HG03045 (cell line): ENCODE measurements at regions not wholly inside any gene's neighbourhood (a gene's known extent, or its start where the extent isn't known, plus 50 kb on each side); places are given as distances from the start of the nearest gene placed in this dataset.

Source experiments
- ATAC-seq: cut with Tn5 transposase; IDR thresholded peaks from one replicate; pipeline ENCODE4 v1.9.1; 2021; ENCODE audit warnings: mild to moderate bottlenecking, moderate library complexity; ENCODE audit not compliant: unreplicated experiment

- ATAC-seq: no peak
Observed at GRCh38 chr5:158413122-158413680, 554.3 kb upstream of the CLINT1 start.

DNA sequence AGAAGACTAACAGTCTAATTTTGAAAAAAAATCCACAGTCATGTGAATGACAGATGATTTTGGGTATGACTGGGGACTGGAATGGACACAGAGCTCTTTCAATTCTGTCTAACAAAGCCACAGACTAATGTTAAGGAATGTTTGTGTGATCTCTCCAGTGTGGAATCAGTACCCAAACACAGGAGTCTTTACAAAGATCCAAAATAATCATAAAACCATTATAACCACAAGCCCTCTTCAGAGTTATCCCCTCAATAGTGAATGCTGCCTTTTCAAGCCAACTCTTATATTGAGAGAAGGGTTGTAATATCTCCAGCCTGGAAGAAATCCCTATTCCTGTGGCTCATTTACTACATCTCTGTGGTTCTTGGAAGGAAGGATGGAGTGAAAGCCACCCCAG is 552.0 kb upstream of the CLINT1 start:
- ATAC-seq: no peak

DNA sequence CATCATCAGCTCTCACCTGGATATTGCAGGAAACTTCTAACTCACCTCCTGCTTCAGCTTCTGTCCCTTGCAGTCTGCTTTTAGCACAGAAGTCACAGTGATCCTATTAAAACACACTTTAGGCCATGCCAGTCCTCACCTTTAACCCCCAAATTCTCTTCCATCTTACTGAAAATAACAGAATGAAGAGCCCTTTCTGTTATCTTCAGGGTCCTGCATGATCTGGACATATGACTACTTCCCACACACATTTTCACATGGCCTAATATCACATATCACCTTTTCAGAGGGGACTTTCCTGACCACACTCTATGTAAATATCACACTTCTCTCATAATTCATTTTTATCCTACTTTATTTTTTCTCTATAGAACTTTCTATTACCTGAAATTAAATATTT is 550.6 kb upstream of the CLINT1 start:
- peak; percentile 76 for ATAC-seq

GRCh38 chr5:158407824-158408195 is 548.9 kb upstream of the CLINT1 start:
- no peak for ATAC-seq

DNA sequence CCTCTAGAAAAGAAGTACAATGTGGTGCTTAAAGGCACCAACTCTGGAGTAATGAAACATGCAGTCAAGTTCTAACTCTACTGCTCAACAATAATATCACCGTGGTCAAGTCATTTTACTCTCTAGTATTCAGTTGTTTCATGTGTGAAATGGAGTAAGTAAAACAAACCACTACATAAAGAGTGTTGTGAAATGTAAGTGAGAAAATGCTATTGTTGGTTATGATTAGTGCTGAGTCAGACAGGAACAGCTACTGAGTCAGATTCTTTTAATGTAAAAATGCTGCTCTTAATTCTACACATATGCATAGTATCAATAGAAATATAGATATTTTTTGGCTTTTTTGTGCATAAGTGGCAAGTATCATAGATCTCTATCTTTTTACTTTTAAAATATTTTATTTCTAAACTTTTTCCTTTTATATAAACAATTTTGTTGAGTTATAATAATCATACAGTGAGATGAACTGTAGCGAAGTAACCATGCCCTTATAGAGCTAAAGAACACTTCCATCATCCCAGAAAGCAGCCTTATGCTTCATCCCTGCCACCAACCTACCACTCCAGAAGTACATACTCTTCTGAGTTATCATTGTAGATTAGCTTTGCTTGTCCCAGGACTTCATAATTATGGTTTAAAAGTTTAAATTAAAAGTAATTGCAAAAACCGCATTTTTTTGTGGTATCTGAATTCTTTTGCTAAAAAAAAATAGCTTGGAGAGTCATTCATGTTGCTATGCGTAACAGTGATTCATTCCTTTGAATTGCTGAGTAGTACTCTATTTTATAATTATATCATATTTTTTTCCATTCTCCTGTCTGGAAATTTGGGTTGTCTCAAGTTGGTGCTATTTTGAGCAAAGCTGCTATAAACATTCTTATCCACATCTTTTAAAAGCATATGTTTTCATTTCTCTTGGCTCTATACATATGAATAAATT is 548.2 kb upstream of the CLINT1 start:
- no peak for ATAC-seq

GRCh38 chr5:158398360-158399201 is 539.6 kb upstream of the CLINT1 start:
- peak; percentile 85 for ATAC-seq

GRCh38 chr5:158397278-158397677 is 538.3 kb upstream of the CLINT1 start:
- no peak for ATAC-seq

GRCh38 chr5:158394102-158394501 is 535.2 kb upstream of the CLINT1 start:
- ATAC-seq: no peak

- ATAC-seq: no peak
Observed at GRCh38 chr5:158393457-158393856, 534.5 kb upstream of the CLINT1 start.

- no peak for ATAC-seq
Observed at GRCh38 chr5:158392753-158393152, 533.8 kb upstream of the CLINT1 start.

DNA sequence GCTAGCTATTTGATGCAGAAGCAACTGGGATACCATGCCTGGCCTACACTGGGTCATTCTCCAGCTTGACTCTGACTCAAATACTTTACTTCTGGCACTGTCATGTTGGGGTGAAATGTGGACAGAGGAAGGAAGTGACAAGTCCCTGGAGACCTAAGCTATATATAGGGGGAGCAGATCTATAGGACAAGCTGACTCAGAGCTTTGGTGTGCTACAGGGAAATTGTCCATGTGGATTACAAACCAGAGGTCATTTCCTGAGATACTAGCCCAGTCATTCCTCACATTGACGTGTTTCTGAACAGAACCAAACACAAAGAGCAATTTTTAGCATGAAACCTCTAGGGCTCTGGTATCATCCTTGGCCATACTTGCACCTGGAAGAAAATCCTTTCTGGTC is 531.6 kb upstream of the CLINT1 start:
- ATAC-seq: no peak

DNA sequence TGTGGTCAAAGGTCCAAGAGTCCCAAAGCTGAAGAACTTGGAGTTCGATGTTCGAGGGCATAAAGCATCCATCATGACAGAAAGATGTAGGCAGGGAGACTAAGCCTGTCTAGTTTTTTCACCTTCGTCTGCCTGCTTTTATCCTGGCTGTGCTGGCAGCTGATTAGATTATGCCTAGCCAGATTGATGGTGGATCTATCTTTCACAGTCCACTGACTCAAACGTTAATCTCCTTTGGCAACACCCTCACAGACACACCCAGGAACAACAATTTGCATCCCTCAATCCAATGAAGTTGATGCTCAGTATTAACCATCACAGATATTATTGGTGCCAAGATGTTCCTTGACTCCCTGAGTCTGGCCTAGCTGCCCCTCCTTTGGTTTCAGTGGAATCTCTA is 530.8 kb upstream of the CLINT1 start:
- no peak for ATAC-seq

- ATAC-seq: no peak
Observed at GRCh38 chr5:158388021-158388420, 529.1 kb upstream of the CLINT1 start.

- ATAC-seq: no peak
Observed at GRCh38 chr5:158387499-158387898, 528.6 kb upstream of the CLINT1 start.

DNA sequence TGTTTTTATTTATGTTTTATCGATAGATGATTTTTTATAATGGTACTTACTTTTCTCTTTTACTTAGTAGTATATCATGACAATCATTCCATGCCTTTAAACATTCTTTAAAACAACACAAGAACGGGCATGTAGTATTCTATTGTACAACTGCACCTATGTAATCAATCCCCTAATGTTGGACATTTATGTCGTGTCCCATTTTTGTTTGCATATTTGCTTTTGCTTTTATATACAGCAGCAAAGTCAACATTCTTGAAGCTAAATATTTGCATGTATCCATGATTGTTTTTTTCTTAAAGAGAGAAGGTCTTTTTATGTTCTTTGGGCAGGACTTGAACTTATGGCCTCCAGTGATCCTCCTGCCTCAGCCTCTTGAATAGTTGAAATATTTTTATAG is 527.0 kb upstream of the CLINT1 start:
- ATAC-seq: no peak

DNA sequence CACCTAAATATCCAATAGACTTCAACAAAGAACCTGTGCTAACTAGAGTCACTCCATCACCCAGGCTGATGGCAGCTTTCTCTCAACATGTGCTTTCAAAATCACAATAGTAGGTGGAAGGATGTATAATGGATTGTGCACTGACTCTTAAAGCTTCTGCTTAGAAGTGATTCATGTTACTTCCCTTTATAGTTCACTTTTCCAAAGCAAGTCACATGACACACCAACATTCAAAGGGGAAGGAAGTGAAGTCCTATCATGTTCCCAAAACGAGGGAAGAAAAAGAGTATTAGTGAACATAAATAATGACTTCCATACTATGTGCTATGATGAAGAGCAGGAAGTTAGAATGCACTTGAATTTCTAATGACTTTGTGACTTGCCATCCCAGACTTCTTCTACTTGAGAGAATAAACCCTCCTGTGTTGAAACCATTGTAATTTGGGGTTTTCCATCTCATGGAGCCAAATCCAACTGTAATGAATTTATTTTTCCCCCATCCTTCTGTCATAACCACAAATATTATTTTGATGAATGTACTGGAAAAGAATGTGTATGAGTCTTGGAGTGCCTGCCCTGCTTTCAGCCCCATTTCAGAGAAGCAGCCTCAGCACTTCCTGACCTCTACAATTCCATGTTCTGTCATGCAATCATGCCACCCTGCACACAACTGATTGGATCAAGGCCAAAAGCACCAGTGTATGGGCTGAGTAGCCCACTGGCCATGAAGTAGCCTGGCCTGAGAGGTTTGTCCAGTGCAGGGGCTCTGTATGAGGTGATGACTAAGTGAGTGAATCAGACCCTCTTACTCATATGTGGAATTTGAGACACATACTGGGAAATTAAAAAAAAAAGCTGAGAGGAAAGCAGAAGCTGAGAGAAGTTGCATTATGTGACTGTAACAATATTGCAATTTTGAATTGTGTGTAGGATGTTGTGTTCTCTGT is 525.9 kb upstream of the CLINT1 start:
- ATAC-seq: no peak

- ATAC-seq: no peak
Observed at GRCh38 chr5:158383486-158383885, 524.5 kb upstream of the CLINT1 start.

DNA sequence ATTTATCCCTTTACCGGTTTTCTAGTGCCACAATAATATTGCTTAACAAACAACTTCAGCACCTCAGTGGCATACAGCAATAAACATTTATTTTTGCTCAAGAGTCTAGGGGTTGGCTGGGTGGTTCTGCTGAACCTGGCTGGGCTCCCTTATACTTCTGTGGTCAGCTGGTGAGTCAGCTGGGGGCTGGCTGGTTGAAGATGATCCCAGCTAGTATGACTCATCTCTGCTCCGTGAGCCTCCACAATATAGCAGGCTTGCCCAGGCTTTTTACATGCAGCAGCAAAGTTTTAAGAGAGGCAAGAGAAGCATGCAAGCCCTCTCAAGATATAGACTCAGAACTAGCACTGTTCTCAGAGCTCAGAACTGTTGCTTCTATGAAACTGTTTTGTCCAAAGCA is 523.5 kb upstream of the CLINT1 start:
- ATAC-seq: peak; percentile 90

DNA sequence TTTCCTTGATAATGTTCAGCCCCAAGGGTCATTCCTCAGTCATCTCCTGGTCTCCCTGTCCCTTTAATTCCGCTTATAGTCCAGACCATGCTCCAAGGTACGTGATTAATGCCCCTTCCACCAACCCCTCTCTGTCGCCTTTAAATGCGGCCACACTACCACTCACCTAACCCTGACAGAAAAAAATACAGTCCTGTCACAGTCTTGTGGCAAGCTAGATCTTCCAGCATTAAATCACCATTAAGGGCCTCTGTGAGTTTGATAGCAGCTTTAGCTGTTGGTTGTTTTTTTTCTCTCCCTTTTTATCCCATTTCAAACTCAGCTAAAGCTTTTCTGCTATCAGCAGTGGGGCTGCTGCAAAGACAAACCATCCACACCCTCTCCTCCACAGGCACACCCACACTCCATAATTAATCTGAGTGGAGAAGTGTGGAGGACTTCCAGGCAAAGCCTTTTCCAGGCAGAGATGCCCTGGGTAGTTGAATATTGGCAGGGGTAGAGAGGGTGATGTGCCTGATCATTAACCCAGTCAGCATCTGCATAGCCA is 522.7 kb upstream of the CLINT1 start:
- no peak for ATAC-seq

DNA sequence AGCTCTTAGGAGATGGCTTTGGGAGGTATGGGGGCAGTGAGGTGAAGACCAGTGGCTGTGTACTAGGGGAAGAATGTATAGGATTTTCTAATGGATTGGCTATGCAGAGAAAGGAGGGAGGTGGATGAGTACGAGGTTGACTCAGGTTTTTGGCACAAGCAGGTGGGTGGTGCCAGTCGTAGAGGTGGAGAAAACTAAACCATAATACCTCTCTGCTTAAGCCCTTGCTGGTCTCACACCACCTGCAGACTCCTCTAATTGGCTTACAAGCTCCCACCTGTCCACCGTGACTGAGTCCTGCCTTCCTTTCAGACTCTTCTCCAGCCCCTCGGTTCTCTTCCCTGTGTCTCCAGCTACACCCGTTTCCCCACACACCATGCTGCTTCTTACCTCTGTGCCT is 521.7 kb upstream of the CLINT1 start:
- ATAC-seq: no peak
